ENCODE measurements at regions not wholly inside any gene's neighbourhood (a gene's known extent, or its start where the extent isn't known, plus 50 kb on each side); places are given as distances from the start of the nearest gene placed in this dataset.

- no peak for DNase-seq
Measured at GRCh38 chr3:22916933-22917332, 286.2 kb upstream of the UBE2E2 start.

- no peak for DNase-seq
Measured at GRCh38 chr3:22920006-22920405, 283.1 kb upstream of the UBE2E2 start.

GRCh38 chr3:22922317-22922716 is 280.8 kb upstream of the UBE2E2 start:
- DNase-seq: no peak

GRCh38 chr3:22923711-22924110 is 279.4 kb upstream of the UBE2E2 start:
- no peak for DNase-seq

GRCh38 chr3:22928216-22929110 is 274.7 kb upstream of the UBE2E2 start:
- no peak for DNase-seq

GRCh38 chr3:22933051-22933840 is 269.9 kb upstream of the UBE2E2 start:
- no peak for DNase-seq

GRCh38 chr3:22933841-22934116 is 269.3 kb upstream of the UBE2E2 start:
- no peak for DNase-seq

GRCh38 chr3:22935040-22935439 is 268.1 kb upstream of the UBE2E2 start:
- DNase-seq: no peak

GRCh38 chr3:22937536-22937935 is 265.6 kb upstream of the UBE2E2 start:
- DNase-seq: no peak

- no peak for DNase-seq
Measured at GRCh38 chr3:22938739-22939138, 264.4 kb upstream of the UBE2E2 start.

GRCh38 chr3:22939349-22939748 is 263.8 kb upstream of the UBE2E2 start:
- DNase-seq: no peak

GRCh38 chr3:22940285-22940684 is 262.8 kb upstream of the UBE2E2 start:
- DNase-seq: no peak

GRCh38 chr3:22942981-22943380 is 260.1 kb upstream of the UBE2E2 start:
- no peak for DNase-seq

- DNase-seq: no peak
Measured at GRCh38 chr3:22947851-22948250, 255.3 kb upstream of the UBE2E2 start.

- no peak for DNase-seq
Measured at GRCh38 chr3:22951910-22952309, 251.2 kb upstream of the UBE2E2 start.

- DNase-seq: no peak
Measured at GRCh38 chr3:22952860-22953259, 250.3 kb upstream of the UBE2E2 start.

GRCh38 chr3:22959593-22959992 is 243.5 kb upstream of the UBE2E2 start:
- DNase-seq: no peak

- DNase-seq: no peak
Measured at GRCh38 chr3:22960105-22960984, 242.8 kb upstream of the UBE2E2 start.

- DNase-seq: no peak
Measured at GRCh38 chr3:22962244-22962643, 240.9 kb upstream of the UBE2E2 start.

GRCh38 chr3:22966349-22966748 is 236.8 kb upstream of the UBE2E2 start:
- DNase-seq: no peak

- DNase-seq: no peak
Measured at GRCh38 chr3:22969276-22969675, 233.9 kb upstream of the UBE2E2 start.

GRCh38 chr3:22971497-22971896 is 231.6 kb upstream of the UBE2E2 start:
- no peak for DNase-seq

- DNase-seq: no peak
Measured at GRCh38 chr3:22977042-22977441, 226.1 kb upstream of the UBE2E2 start.

Measured in CD4-positive, alpha-beta T cell treated with Interleukin-21 for 1 hour (primary cell).